NT2/D1 (cell line): ENCODE measurements at regions not wholly inside any gene's neighbourhood (a gene's known extent, or its start where the extent isn't known, plus 50 kb on each side); places are given as distances from the start of the nearest gene placed in this dataset.

Experiments
- YY1 ChIP-seq: IDR thresholded peaks from 2 replicates; pipeline ENCODE4 v1.6.1; 2011; ENCODE audit not compliant: insufficient read length, insufficient read depth
- ZNF274 ChIP-seq: IDR thresholded peaks from 2 replicates; pipeline ENCODE4 v1.6.1; 2011; ENCODE audit warnings: mild to moderate bottlenecking, low read depth, low read length

- no peak for TF ChIP-seq YY1
- no peak for TF ChIP-seq ZNF274
Measured at GRCh38 chr14:85418721-85419120, 111.2 kb upstream of the FLRT2 start.
